GM12891 (cell line): ENCODE measurements at regions not wholly inside any gene's neighbourhood (a gene's known extent, or its start where the extent isn't known, plus 50 kb on each side); places are given as distances from the start of the nearest gene placed in this dataset.

Experiments
- DNase-seq: peaks from one replicate; pipeline ENCODE4 v3.0.0; 2011; ENCODE audit warnings: low spot score; ENCODE audit not compliant: insufficient read length
- FAIRE-seq: peaks from 2 replicates; lab custom pipeline; 2011; peaks lifted over from hg19 to GRCh38; lab: Jason Lieb, UNC
- PAX5 ChIP-seq: IDR thresholded peaks from 2 replicates; pipeline ENCODE4 v1.6.1; 2011; ENCODE audit warnings: low read length, moderate library complexity, mild to moderate bottlenecking; ENCODE audit not compliant: insufficient read depth, severe bottlenecking
- POLR2A ChIP-seq: IDR thresholded peaks from 2 replicates; pipeline ENCODE4 v1.6.1; 2011; ENCODE audit warnings: low read depth, low read length, control low read depth
- POLR2AphosphoS5 ChIP-seq: IDR thresholded peaks from 2 replicates; pipeline ENCODE4 v1.6.1; 2011; ENCODE audit warnings: low read depth, low read length, control low read depth
- POU2F2 ChIP-seq: IDR thresholded peaks from 2 replicates; pipeline ENCODE4 v1.6.1; 2011; ENCODE audit warnings: low read depth, mild to moderate bottlenecking, control low read depth, low read length, moderate library complexity
- SPI1 ChIP-seq: IDR thresholded peaks from 2 replicates; pipeline ENCODE4 v1.6.1; 2011; ENCODE audit warnings: low read depth, low read length, control low read depth
- TAF1 ChIP-seq: IDR thresholded peaks from 2 replicates; pipeline ENCODE4 v1.6.1; 2011; ENCODE audit warnings: low read depth, low read length, control low read depth

DNA sequence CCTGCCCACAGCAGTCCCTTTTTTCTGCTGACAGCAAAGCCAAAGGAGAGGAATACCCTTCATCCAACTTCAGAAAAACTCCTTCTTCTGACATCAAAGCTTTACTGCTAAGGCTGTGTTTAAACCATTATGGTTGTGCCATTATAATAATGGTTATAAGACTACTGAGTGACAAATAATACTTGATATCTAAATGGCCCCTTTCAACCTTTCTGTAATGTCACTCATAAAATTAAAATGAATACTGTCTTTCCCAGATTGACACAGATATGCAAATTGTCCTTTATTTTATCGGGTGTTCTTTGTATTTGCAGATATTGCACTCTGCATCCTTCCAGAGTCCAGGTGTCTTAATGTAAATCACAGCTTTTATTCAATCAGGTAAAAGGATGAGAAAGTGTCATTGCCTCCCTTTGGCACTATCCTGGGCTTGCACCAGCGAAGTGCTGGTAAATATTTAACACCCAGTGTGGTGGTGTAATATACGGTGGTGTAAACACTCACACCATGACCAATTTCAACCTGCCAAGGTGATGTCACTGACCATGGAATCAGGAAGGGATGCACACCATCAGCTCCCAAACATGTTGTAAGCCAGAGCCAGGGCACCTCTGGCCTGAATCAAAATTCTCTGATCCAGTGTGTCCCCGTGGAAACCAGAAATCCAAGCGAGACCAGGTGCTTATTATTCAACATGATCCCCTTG is 139.4 kb upstream of the TENM3 start:
- DNase-seq (no peak), FAIRE-seq (no peak)
- TF ChIP-seq PAX5 (no peak), SPI1 (no peak), TAF1 (no peak), POLR2A (no peak), POLR2AphosphoS5 (no peak), POU2F2 (no peak)

DNA sequence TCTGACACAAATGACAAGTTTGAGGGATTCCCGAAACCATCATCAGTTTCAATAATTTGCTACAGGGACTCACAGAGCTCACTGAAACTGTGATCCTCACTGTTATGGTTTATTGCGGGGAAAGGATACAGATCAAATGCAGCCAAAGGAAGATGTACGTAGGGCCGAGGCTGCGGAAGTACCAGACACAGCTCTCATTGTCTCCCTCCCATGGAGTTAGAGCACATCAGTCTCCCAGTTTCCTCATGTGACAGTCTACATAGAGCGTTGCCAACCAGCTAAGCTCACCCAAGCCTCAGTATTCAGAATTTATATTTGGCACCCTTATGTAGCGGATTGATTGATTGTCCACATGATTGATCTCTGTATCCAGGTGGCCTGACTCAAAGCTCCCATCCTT is 137.8 kb upstream of the TENM3 start:
- no peak for FAIRE-seq
- TF ChIP-seq SPI1 (no peak), POLR2A (no peak), TAF1 (no peak), POU2F2 (no peak), PAX5 (no peak), POLR2AphosphoS5 (no peak)
- DNase-seq: no peak

DNA sequence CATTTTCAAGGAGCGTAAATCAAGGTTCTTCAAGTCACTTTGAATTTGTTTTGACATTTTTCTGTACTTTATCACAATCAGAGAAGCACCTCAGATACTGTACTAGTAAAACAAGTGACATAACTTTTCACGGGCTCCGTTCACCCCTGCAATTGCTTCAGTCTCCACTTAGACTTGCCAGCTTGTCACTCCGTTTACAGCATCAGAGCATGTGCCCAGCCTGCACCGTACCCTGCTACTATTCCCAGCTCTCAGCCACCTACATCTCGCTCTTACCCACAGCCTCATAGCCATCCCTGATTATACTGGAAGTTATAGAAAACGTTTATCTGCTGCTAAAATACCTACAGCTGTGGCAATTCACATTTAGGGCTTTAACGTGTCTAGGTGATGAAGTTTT is 135.3 kb upstream of the TENM3 start:
- FAIRE-seq (no peak), DNase-seq (no peak)
- TF ChIP-seq PAX5 (no peak), POLR2A (no peak), POU2F2 (no peak), TAF1 (no peak), SPI1 (no peak), POLR2AphosphoS5 (no peak)

DNA sequence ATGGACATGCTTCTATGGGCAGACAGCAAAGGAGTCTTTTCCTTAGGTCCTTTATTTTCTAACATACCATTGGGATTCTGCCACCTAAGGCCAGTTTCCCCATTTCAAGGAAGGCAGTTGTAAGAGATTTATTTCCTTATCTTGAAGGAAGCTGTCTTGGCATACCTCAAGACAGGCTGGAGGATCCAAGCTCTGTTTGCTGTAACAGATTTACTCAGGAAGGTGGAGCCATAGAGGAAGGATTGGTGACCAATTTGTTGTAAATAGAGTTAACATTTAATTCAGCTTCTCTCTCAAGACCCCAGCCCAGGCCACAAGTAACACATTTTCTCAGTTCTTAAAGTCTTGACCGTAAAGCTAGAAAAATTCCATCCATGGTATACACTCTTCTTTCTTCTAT is 131.6 kb upstream of the TENM3 start:
- DNase-seq (no peak), FAIRE-seq (no peak)
- TF ChIP-seq POU2F2: no peak
- TF ChIP-seq SPI1: no peak

DNA sequence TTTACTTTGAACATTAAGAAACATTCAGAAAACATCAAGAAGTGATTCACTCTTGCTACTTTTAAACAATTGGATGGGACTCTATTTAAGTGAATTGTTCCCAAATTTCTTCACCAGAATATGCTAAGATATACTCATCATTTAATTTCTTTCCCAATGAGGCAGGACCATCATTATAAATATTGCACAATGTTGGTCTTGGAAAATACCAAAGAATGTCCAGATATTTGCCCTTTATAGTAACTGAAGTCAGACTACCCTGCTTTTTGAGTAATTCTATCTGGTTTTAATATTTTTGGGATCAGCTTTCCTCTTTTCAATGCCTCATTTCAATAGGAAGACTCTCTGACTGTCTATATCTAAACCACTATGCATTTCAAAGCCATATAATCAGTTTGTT is 129.4 kb upstream of the TENM3 start:
- no peak for FAIRE-seq
- no peak for TF ChIP-seq POLR2A
- no peak for TF ChIP-seq POLR2AphosphoS5
- no peak for TF ChIP-seq PAX5
- no peak for TF ChIP-seq SPI1
- TF ChIP-seq POU2F2: no peak
- TF ChIP-seq TAF1: no peak
- no peak for DNase-seq

DNA sequence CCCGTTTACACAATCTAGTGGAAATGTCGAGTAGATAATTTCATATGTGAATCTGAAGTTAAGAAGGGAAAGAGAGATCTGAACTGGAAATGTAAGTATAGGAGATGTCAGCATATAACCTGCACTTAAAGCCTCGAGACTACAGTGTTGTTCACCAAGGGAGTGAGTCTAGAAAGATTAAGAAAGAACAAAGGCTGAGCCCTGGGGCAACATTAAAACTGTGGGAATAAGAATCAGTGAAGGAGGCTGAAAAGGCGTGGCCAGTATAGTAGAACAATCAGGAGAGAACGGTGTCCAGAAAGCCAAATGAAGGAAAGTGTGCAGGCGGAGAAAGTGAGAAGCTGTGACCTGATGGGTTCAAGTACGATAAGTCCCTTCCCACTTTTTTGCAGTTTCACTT is 118.8 kb upstream of the TENM3 start:
- FAIRE-seq: no peak
- TF ChIP-seq TAF1 (no peak), POLR2AphosphoS5 (no peak), SPI1 (no peak), POLR2A (no peak), PAX5 (no peak), POU2F2 (no peak)
- no peak for DNase-seq

DNA sequence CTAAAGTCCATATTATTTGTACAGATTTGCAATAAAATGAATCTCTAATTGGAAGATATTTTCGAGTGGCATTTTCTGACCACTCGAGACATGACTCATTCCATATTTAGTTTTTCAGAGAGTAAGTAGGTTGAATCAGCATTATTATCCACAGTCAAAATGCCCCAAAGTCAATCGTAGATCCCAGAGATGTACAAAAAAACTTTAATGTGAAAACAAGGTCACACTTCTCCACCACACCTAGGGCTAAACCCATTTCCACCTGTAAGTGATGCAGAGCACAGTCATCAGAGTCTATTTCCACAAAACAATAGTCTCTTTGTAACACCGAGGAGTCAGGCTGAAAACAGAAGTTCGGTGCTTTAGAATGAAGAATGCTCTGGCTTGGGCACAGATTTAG is 117.1 kb upstream of the TENM3 start:
- DNase-seq (no peak), FAIRE-seq (no peak)
- TF ChIP-seq SPI1 (no peak), TAF1 (no peak), POLR2A (no peak), POLR2AphosphoS5 (no peak), POU2F2 (no peak), PAX5 (no peak)

DNA sequence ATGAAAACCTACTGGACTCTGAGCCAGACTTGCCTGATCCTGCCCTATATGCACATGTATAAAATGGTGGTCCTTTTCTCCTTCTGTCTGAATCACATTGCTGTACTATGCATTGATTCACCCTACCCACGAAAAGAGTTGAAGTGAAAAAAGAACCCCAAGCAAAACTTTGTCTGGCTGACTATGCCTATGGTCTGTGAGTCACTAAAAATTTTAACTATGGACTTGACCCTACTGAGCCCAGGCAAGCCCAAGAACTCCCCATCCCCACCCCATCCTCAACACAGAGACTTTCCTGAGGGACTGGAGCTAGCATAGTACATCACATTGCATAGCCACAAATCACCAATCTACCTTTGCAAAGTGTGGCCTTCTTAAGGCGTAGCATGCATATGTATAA is 116.6 kb upstream of the TENM3 start:
- DNase-seq (no peak), FAIRE-seq (no peak)
- TF ChIP-seq TAF1 (no peak), PAX5 (no peak), POLR2AphosphoS5 (no peak), POLR2A (no peak), POU2F2 (no peak), SPI1 (no peak)

DNA sequence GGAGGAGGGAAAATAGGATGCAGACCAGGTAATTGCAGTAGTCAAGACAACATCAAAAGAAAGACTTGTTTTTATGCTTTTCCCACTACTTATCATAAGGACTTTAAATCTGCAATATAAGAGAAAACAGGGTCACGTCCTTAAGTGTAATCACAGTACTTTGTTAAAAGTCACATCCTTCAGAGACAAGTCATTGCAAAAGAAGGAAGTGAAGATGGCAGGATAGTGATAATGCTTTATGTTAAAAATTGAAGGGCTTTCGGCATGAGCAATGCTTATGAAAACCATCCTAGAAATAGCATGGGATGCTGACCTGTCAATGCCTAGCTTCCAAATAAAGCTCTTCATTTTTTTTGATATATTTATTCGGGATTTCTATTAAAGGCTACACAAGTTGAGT is 110.2 kb upstream of the TENM3 start:
- FAIRE-seq (no peak), DNase-seq (no peak)
- no peak for TF ChIP-seq POLR2AphosphoS5
- no peak for TF ChIP-seq POU2F2
- no peak for TF ChIP-seq POLR2A
- TF ChIP-seq PAX5: no peak
- peak; percentile 75 for TF ChIP-seq SPI1

DNA sequence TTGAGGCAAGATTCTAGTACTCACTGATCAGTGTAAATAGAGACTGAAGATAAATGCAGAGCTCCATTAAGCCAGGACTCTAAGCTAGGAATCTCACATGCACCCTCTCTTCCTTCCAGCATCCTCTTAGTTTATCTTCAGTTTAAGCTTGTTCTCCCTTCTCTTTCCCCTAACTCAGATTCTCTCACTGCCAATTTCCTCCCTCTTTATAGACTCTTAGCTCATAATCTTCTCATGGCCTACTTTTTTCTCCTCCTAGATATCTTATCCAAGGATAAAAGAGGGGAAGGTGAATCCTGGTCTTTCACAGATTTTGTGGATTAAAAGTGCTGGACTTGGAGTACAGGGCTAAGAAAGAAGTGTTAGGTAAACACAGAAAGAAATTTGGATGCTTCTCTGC is 108.9 kb upstream of the TENM3 start:
- DNase-seq (no peak), FAIRE-seq (no peak)
- TF ChIP-seq POLR2A (no peak), POLR2AphosphoS5 (no peak), TAF1 (no peak), SPI1 (no peak), POU2F2 (no peak), PAX5 (no peak)

DNA sequence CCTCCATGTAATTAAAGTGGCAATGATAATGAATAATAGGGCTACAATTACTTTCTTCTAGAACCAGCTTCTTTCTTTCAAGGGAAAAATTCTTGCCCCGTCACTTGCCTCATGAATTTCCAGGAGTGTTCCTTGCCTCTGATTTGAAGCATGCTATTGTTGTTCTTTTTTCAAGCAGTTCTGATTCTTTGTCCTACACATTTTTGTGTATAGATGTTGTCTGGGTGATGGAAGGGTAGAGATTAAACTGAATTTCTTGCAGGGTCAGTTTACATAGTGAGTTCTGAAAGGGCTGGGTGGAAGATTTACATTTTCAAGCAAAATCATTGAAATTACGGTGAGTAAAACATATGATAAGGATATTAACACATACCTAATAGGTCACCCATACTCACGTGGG is 107.0 kb upstream of the TENM3 start:
- no peak for FAIRE-seq
- TF ChIP-seq POU2F2 (no peak), SPI1 (no peak), POLR2AphosphoS5 (no peak), TAF1 (no peak), POLR2A (no peak), PAX5 (no peak)

More for the DNA sequence above, 107.0 kb upstream of the TENM3 start:
- DNase-seq: no peak
